ENCODE measurements at regions not wholly inside any gene's neighbourhood (a gene's known extent, or its start where the extent isn't known, plus 50 kb on each side); places are given as distances from the start of the nearest gene placed in this dataset.
A peak's percentile ranks its signal among the peaks of the same experiment; 100 is the strongest.

- H3K27ac ChIP-seq (replicated peaks; ENCODE audit: low read length), result no peak overlapping the region
- no peak overlapping the region for H3K23ac ChIP-seq (ENCODE audit: low read depth, low read length, poor library complexity)
- H3K79me1 ChIP-seq (ENCODE audit: low read depth, low read length), result no peaks in the 10 kb centered on the region
- H3K9ac ChIP-seq (ENCODE audit: low read depth, low read length, poor library complexity), result no peak overlapping the region
- peak overlapping the region; percentile 11 for H3K18ac ChIP-seq (ENCODE audit: low read length)
- H3K4me3 ChIP-seq (ENCODE audit: low read length in 2 of 2), result no peak overlapping the region
- H2BK15ac ChIP-seq (ENCODE audit: low read length), result peak overlapping the region; percentile 87
- whole genome bisulfite sequencing, 2 donors (ENCODE audit: extremely low coverage in 2 of 2, insufficient read length in 2 of 2, insufficient replicate concordance in 1 of 2), result no CpG with 5 or more reads among the region's 22 CpGs
- peaks cover 0 to 6% of the 10 kb centered on the region in 2 donors for H3K4me1 ChIP-seq (ENCODE audit: control insufficient read depth in 2 of 2, insufficient read depth in 1 of 2, low read depth in 1 of 2, low read length in 2 of 2)
- no peaks in the 10 kb centered on the region for H3K36me3 ChIP-seq (replicated peaks in 1 of 2; ENCODE audit: control insufficient read depth in 2 of 2, insufficient read depth in 2 of 2, low read length in 2 of 2)
- peak overlapping the region; percentile 35 for H2BK5ac ChIP-seq (ENCODE audit: low read length)
- H3K27me3 ChIP-seq (ENCODE audit: control insufficient read depth in 3 of 3, insufficient read depth in 3 of 3, low read depth in 1 of 3, low read length in 3 of 3), result peaks cover 0 to 4% (median 0%) of the 10 kb centered on the region in 3 experiments
- no peak overlapping the region for H3K4me2 ChIP-seq (ENCODE audit: insufficient read depth, low read length, poor library complexity, severe bottlenecking)
- H3K4ac ChIP-seq (ENCODE audit: low read length), result no peak overlapping the region
- H2BK12ac ChIP-seq (ENCODE audit: low read length), result no peak overlapping the region
- H4K91ac ChIP-seq (ENCODE audit: low read depth, low read length, poor library complexity), result no peak overlapping the region
- H2BK120ac ChIP-seq (ENCODE audit: low read depth, low read length), result no peak overlapping the region
- H3K9me3 ChIP-seq (replicated peaks in 1 of 2; ENCODE audit: control insufficient read depth in 2 of 2, insufficient read depth in 1 of 2, low read depth in 1 of 2, low read length in 2 of 2), result no peaks in the 10 kb centered on the region
- no peak overlapping the region for H4K8ac ChIP-seq (ENCODE audit: low read depth, low read length)
- H2AFZ ChIP-seq (ENCODE audit: low read length), result no peak overlapping the region
- DNase-seq (ENCODE audit: low spot score), result no peak
- peak overlapping the region; percentile 58 for H3K14ac ChIP-seq (ENCODE audit: low read length)
- H2AK5ac ChIP-seq (ENCODE audit: low read depth, low read length), result no peak overlapping the region
These were observed 405.4 kb downstream of the SHANK2 start for GRCh38 chr11:70846781-70847655.

- Histone ChIP-seq H2AFZ (ENCODE audit: low read length) (no peak overlapping the region), H3K27me3 (ENCODE audit: control insufficient read depth in 3 of 3, insufficient read depth in 3 of 3, low read depth in 1 of 3, low read length in 3 of 3) (no peaks in the 10 kb centered on the region), H3K23ac (ENCODE audit: low read depth, low read length, poor library complexity) (no peak overlapping the region), H3K4me2 (ENCODE audit: insufficient read depth, low read length, poor library complexity, severe bottlenecking) (no peak overlapping the region), H3K27ac (replicated peaks; ENCODE audit: low read length) (no peak overlapping the region), H3K4me1 (ENCODE audit: control insufficient read depth in 2 of 2, insufficient read depth in 1 of 2, low read depth in 1 of 2, low read length in 2 of 2) (peaks cover 0 to 6% of the 10 kb centered on the region in 2 donors), H3K36me3 (replicated peaks in 1 of 2; ENCODE audit: control insufficient read depth in 2 of 2, insufficient read depth in 2 of 2, low read length in 2 of 2) (no peaks in the 10 kb centered on the region), H3K14ac (ENCODE audit: low read length) (no peak overlapping the region), H2BK5ac (ENCODE audit: low read length) (no peak overlapping the region), H3K4me3 (ENCODE audit: low read length in 2 of 2) (no peak overlapping the region), H3K9me3 (replicated peaks in 1 of 2; ENCODE audit: control insufficient read depth in 2 of 2, insufficient read depth in 1 of 2, low read depth in 1 of 2, low read length in 2 of 2) (no peaks in the 10 kb centered on the region), H3K79me1 (ENCODE audit: low read depth, low read length) (no peaks in the 10 kb centered on the region), H2BK12ac (ENCODE audit: low read length) (no peak overlapping the region), H4K91ac (ENCODE audit: low read depth, low read length, poor library complexity) (no peak overlapping the region), H4K8ac (ENCODE audit: low read depth, low read length) (no peak overlapping the region), H2BK120ac (ENCODE audit: low read depth, low read length) (no peak overlapping the region), H3K18ac (ENCODE audit: low read length) (no peak overlapping the region), H2AK5ac (ENCODE audit: low read depth, low read length) (no peak overlapping the region), H3K4ac (ENCODE audit: low read length) (no peak overlapping the region), H2BK15ac (ENCODE audit: low read length) (no peak overlapping the region), H3K9ac (ENCODE audit: low read depth, low read length, poor library complexity) (no peak overlapping the region)
- no peak for DNase-seq (ENCODE audit: low spot score)
- no CpG with 5 or more reads among the region's 13 CpGs for WGBS, 2 donors (ENCODE audit: extremely low coverage in 2 of 2, insufficient read length in 2 of 2, insufficient replicate concordance in 1 of 2)
These were observed 404.1 kb downstream of the SHANK2 start for GRCh38 chr11:70848243-70848750.

GRCh38 chr11:70849031-70849430, 403.3 kb downstream of the SHANK2 start:
- no peak for DNase-seq (ENCODE audit: low spot score)
- H3K79me1 ChIP-seq (ENCODE audit: low read depth, low read length), result no peaks in the 10 kb centered on the region
- no peak overlapping the region for H3K4me2 ChIP-seq (ENCODE audit: insufficient read depth, low read length, poor library complexity, severe bottlenecking)
- WGBS, 2 donors (ENCODE audit: extremely low coverage in 2 of 2, insufficient read length in 2 of 2, insufficient replicate concordance in 1 of 2), result no CpG with 5 or more reads among the region's 3 CpGs
- no peak overlapping the region for H2BK12ac ChIP-seq (ENCODE audit: low read length)
- H2BK5ac ChIP-seq (ENCODE audit: low read length), result no peak overlapping the region
- no peaks in the 10 kb centered on the region for H3K27me3 ChIP-seq (ENCODE audit: control insufficient read depth in 3 of 3, insufficient read depth in 3 of 3, low read depth in 1 of 3, low read length in 3 of 3)
- no peak overlapping the region for H2BK120ac ChIP-seq (ENCODE audit: low read depth, low read length)
- no peak overlapping the region for H4K8ac ChIP-seq (ENCODE audit: low read depth, low read length)
- H3K9me3 ChIP-seq (replicated peaks in 1 of 2; ENCODE audit: control insufficient read depth in 2 of 2, insufficient read depth in 1 of 2, low read depth in 1 of 2, low read length in 2 of 2), result no peaks in the 10 kb centered on the region
- H3K9ac ChIP-seq (ENCODE audit: low read depth, low read length, poor library complexity), result no peak overlapping the region
- no peak overlapping the region for H3K4me3 ChIP-seq (ENCODE audit: low read length in 2 of 2)
- H3K4me1 ChIP-seq (ENCODE audit: control insufficient read depth in 2 of 2, insufficient read depth in 1 of 2, low read depth in 1 of 2, low read length in 2 of 2), result peaks cover 0 to 3% of the 10 kb centered on the region in 2 donors
- no peak overlapping the region for H3K18ac ChIP-seq (ENCODE audit: low read length)
- no peak overlapping the region for H3K27ac ChIP-seq (replicated peaks; ENCODE audit: low read length)
- no peaks in the 10 kb centered on the region for H3K36me3 ChIP-seq (replicated peaks in 1 of 2; ENCODE audit: control insufficient read depth in 2 of 2, insufficient read depth in 2 of 2, low read length in 2 of 2)
- H2AK5ac ChIP-seq (ENCODE audit: low read depth, low read length), result no peak overlapping the region
- H3K4ac ChIP-seq (ENCODE audit: low read length), result no peak overlapping the region
- no peak overlapping the region for H3K14ac ChIP-seq (ENCODE audit: low read length)
- H3K23ac ChIP-seq (ENCODE audit: low read depth, low read length, poor library complexity), result no peak overlapping the region
- H2BK15ac ChIP-seq (ENCODE audit: low read length), result no peak overlapping the region
- no peak overlapping the region for H2AFZ ChIP-seq (ENCODE audit: low read length)
- no peak overlapping the region for H4K91ac ChIP-seq (ENCODE audit: low read depth, low read length, poor library complexity)

GRCh38 chr11:70851308-70851707, 401.1 kb downstream of the SHANK2 start:
- H3K4me1 ChIP-seq (ENCODE audit: control insufficient read depth in 2 of 2, insufficient read depth in 1 of 2, low read depth in 1 of 2, low read length in 2 of 2), result no peaks in the 10 kb centered on the region
- H3K9ac ChIP-seq (ENCODE audit: low read depth, low read length, poor library complexity), result no peak overlapping the region
- no peak overlapping the region for H3K4me3 ChIP-seq (ENCODE audit: low read length in 2 of 2)
- no peak overlapping the region for H3K4me2 ChIP-seq (ENCODE audit: insufficient read depth, low read length, poor library complexity, severe bottlenecking)
- H3K23ac ChIP-seq (ENCODE audit: low read depth, low read length, poor library complexity), result no peak overlapping the region
- no peak overlapping the region for H2BK5ac ChIP-seq (ENCODE audit: low read length)
- no peak overlapping the region for H3K27ac ChIP-seq (replicated peaks; ENCODE audit: low read length)
- H3K14ac ChIP-seq (ENCODE audit: low read length), result no peak overlapping the region
- no peak overlapping the region for H3K18ac ChIP-seq (ENCODE audit: low read length)
- H3K4ac ChIP-seq (ENCODE audit: low read length), result no peak overlapping the region
- H2BK120ac ChIP-seq (ENCODE audit: low read depth, low read length), result no peak overlapping the region
- no peak overlapping the region for H2AK5ac ChIP-seq (ENCODE audit: low read depth, low read length)
- no peaks in the 10 kb centered on the region for H3K79me1 ChIP-seq (ENCODE audit: low read depth, low read length)
- no peaks in the 10 kb centered on the region for H3K27me3 ChIP-seq (ENCODE audit: control insufficient read depth in 3 of 3, insufficient read depth in 3 of 3, low read depth in 1 of 3, low read length in 3 of 3)
- DNase-seq (ENCODE audit: low spot score), result no peak
- WGBS, 2 donors (ENCODE audit: extremely low coverage in 2 of 2, insufficient read length in 2 of 2, insufficient replicate concordance in 1 of 2), result no CpG with 5 or more reads among the region's 3 CpGs
- no peaks in the 10 kb centered on the region for H3K9me3 ChIP-seq (replicated peaks in 1 of 2; ENCODE audit: control insufficient read depth in 2 of 2, insufficient read depth in 1 of 2, low read depth in 1 of 2, low read length in 2 of 2)
- no peak overlapping the region for H2AFZ ChIP-seq (ENCODE audit: low read length)
- no peaks in the 10 kb centered on the region for H3K36me3 ChIP-seq (replicated peaks in 1 of 2; ENCODE audit: control insufficient read depth in 2 of 2, insufficient read depth in 2 of 2, low read length in 2 of 2)
- H2BK12ac ChIP-seq (ENCODE audit: low read length), result no peak overlapping the region
- no peak overlapping the region for H2BK15ac ChIP-seq (ENCODE audit: low read length)
- H4K91ac ChIP-seq (ENCODE audit: low read depth, low read length, poor library complexity), result no peak overlapping the region
- no peak overlapping the region for H4K8ac ChIP-seq (ENCODE audit: low read depth, low read length)
